HK-2 (cell line): ENCODE measurements at regions not wholly inside any gene's neighbourhood (a gene's known extent, or its start where the extent isn't known, plus 50 kb on each side); places are given as distances from the start of the nearest gene placed in this dataset.

Experiments used
- DNase-seq: peaks from one replicate; pipeline ENCODE4 v3.0.0-alpha.2; 2018; ENCODE audit not compliant: unreplicated experiment

DNA sequence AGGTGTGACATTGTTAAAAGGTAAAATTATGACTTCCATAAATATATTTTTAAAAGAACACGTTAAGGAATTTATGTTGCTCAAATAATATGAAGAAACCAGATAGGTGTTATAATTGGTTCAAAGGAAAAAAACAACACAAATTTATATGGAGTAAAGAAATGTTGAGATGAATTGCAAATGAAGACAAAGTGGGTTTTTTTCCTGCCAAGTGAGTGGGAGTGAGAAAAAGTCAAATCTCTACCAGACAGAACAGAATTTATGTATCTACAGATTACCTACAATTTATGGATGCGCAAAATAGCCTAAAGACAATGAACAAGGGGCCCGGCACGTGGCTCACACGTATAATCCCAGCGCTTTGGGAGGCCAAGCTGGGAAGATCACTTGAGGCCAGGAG lies 159.7 kb upstream of the SLC1A4 start:
- no peak for DNase-seq

DNA sequence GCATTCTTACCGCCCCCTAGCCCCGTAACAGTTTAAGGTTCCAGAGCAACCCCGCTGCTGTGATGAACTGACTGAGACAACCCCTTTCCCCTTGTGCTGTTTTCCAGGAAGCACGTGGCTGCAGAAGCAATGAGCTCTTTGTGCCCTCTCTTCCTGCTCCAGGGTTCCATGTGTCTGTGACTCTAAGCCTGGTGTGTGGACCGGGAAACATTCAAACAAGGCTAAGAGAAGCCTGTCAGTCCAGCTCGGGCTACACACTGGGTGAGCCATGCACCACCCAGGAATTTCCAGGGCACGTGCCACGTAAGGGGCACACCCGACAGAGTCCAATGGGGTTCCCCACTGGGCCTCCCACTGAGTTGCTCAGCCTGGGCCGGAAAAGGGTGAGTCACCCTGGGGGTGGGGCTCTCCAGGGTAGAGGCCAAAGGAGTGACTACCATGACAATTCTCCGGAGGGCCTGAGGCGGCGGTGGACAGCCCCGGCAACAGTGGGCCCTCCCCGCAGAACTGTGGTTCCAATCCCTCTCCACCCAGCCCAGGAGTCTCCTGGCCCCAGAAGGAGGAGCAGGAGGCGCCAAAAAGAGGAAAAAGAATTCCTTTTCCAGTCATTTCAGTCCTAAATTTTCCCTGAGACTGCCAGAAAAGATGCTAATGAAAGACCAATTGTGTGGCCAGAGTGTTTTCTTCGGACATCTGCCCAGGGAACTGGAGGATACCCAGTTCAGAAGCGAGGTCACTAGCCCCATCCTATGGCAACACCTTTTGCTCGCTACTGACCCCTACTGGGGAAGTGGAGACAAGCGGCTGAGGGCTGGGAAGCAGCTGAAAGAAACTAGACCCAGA lies 157.8 kb upstream of the SLC1A4 start:
- peak; percentile 99 for DNase-seq

DNA sequence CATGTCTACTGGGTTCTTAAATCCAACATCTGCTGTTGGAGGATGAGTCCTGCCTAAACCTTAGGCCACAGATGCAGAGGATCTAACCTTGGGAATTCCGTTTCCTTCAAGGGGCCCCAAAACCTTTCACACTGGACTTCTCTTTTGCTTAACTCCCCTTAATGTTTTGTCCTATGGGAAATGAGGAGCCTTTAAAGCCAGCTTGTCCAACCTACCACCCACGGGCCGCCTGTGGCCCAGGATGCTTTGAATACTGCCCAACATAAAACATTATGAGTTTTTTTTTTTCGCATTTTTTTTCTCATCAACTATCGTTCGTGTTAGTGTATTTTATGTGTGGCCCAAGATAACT lies 157.2 kb upstream of the SLC1A4 start:
- DNase-seq = no peak

DNA sequence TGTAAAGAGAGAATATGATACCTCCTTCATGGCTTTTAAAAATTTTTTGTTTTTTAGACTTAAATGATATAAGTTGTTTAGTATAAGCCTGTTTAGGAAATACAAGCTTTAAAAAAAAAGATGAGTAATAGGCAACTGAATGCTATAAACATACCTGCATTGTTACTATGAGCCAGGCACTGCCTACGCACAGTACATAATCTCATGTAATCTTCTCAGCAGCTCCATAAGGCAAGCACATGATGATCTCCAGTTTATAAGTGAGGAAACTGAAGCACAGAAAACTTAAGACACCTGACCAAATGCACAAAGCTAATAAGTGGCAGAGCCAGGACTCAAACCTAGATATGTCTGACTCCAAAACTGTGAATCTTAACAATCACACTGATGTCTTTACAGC lies 156.3 kb upstream of the SLC1A4 start:
- DNase-seq = no peak

GRCh38 chr2:64836566-64836965 lies 152.6 kb upstream of the SLC1A4 start:
- no peak for DNase-seq

DNA sequence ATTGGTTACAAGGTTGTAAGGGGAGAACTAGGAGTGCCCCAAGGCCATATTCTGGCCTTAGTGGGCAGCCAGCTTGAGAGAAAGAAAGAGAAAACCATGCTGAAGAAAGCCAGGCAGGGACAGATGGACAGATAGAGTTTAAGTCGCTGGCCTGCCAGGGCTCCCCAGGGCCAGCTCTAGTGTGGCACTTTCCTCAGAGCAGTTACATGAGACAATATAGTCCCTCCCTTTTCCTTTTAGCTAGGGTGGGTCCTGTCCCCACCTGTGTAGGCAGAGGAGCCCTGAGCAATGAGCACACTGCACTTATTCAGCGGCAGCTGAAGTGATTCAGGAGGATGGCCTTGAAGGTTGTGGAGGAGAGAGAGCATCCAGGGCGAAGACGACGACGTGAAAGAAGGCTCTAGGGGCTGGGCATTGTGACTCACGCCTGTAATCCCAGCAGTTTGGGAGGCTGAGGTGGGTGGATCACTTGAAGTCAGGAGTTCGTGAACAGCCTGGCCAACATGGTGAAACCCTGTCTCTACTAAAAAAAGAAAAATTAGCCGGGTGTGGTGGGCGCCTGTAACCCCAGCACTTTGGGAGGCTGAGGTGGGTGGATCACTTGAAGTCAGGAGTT lies 152.0 kb upstream of the SLC1A4 start:
- DNase-seq = peak; percentile 73

- DNase-seq = peak; percentile 75
These were observed 151.1 kb upstream of the SLC1A4 start for GRCh38 chr2:64837925-64838641.

GRCh38 chr2:64838817-64839216 lies 150.4 kb upstream of the SLC1A4 start:
- DNase-seq = peak; percentile 97

- peak; percentile 66 for DNase-seq
These were observed 149.4 kb upstream of the SLC1A4 start for GRCh38 chr2:64839844-64840243.

- DNase-seq = no peak
These were observed 148.7 kb upstream of the SLC1A4 start for GRCh38 chr2:64840426-64840881.

DNA sequence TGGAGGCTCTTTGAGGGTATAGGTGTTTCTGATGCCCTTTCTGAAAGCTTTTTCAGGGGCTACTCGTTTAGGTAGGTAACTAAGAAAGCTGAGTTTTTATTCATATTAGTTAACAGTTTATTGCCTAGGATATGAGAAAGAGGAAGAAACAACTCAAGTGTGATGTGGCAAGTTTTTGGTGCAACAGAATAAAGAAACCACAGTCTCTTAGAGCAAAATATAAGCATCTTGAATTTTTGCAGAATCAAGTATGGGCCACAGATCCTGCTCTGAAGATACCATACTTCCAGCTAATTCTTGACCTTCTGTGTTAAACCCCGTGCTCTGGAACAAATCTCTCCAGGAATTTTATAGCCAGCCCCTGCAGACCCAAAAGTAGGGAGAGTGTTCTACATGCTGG lies 147.7 kb upstream of the SLC1A4 start:
- no peak for DNase-seq

DNA sequence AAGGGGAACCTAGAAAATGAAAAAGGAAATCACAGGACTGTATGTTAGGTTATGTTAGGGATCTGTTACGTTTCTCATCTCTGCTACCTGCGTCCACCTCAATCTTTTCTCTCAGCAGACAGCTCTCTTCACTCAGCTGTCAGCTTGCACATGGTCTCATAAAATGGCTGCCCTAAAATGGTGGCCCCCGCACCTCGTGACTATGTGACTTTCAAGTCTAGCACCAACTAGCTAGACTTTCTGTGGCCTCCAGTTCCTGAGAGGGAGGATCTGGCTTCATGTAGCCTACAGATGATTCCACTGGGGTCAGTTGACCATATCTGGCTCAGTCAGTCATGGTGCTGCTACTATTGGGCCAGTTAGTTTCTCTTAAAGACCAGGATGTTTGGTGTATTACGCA lies 147.2 kb upstream of the SLC1A4 start:
- DNase-seq = no peak

GRCh38 chr2:64844087-64844486 lies 145.1 kb upstream of the SLC1A4 start:
- DNase-seq = no peak

DNA sequence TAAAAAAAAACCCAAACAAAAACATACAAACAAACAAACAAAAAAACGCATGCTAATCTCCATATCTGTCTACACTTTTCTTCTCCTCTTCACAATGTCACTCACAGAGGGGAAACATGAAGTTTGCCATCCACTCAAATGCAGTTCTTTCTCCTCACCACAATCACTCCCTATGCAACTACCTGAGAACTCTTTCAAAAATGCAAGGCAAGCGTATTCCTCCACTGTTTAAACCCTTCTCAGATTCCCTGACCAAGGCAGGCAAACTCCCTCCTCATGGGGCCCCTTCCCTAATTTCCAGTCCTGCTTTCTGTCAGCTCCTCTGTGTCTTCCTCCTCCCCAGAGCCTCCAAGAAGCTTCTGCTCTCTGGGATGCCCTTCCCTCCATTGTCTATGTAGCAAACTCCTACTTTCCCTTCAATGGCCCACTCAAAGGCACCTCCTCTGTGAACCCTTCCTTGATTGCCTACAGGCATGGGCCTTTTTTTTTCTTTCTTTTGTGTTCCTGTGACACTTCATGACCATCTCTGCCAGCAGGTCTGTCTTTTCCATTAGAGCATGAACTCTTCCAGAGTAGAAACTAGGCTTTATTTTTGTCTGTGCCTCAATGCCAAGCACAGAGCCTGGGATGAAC lies 143.8 kb upstream of the SLC1A4 start:
- no peak for DNase-seq

DNA sequence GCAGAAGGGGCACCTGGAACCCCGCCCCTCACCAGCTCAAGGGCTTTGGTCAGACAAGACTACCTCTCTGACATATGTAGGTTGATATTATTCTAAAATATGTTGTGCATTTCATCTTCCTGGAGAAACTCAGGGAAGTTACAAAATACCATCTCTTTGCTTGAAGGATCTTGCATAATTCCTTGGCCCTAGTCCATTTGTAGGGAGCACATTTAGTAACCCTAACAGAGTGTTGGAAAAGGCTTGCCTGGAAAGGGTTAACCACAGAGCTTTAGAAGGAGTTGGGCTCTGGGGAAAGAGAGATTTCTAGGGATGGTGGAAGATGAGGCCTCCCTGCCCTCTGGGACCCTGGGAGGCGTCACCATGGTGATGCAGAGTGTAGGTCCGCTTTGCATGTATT lies 143.0 kb upstream of the SLC1A4 start:
- DNase-seq = no peak

DNA sequence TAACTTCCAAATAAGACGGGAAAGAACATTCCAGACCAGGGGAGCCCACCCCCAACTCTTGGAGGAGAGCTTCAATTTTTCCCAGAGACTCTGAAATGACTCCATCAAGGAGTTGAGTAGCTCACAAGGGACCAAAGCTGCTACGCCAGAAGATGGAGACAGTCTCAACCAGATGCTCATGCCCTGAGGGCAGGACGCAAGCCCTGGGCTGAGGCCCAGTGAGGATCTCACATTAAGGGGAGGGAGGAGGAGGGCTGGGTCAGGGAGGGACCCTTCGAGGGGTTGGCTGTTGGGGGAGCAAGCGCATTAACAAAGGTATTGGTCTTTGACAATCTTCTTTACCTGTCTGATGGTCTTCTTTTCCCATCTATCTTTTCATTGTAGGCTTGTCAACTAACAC lies 141.3 kb upstream of the SLC1A4 start:
- no peak for DNase-seq

GRCh38 chr2:64848363-64848762 lies 140.8 kb upstream of the SLC1A4 start:
- DNase-seq = no peak

DNA sequence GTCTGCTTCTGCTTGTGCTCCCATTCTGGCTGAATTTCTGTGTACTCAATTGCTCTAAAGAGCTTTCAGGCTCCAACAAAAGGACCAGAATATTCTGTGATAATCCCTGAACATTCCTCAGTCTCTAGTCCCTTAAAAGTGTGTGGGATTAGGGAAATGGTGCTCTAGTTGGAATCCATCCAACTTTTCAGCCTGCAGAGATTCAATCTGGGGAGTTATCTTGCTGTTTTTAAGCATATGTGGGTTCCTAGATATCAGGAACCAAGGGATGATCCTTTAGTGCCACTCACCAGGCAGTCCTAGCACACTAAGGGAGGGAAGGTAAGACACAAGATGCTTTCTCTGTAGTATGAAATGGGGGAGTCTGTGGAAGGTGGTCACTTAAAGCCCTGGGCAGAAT lies 140.3 kb upstream of the SLC1A4 start:
- DNase-seq = no peak

DNA sequence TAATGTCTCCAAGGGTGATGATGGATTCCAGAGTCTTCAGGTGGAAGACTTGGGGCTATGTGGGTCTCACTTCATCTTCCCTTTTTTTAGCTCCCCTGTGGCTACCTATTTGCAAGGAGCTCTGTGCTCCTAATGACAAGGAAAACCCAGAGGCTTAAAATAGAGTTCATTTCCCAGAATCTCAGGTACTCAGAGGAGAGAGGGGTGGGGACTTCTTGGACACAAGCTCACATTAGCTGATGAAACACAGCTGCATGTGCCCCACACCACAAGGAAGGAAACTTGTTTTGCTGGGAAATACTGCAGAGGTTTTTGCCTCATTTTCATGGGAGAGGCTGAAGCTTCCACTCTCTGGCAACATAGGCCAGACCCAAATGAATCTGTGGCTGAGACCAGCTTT lies 138.6 kb upstream of the SLC1A4 start:
- no peak for DNase-seq

DNA sequence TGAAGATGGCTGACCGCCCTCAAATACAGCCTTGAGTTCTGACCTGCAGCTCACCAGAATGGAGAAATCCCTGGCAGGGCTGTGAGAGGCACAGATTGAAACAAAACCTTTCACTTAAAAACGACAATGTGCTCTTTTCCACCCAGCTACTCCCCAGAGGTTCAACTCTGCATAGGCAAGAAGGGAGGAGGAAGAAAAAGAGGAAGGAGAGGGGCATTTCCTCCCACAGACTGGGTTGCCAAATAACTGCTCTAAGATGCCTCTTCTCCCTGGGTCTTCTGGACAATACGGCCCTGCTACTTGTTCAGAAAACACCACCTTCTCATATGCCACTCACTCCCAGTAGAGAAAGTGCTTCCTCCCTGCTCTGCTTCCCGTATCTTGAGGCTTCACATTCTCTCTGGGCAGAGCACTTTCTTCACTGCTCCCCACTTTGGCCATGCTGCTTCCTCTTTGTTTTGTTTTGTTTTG lies 136.4 kb upstream of the SLC1A4 start:
- DNase-seq = no peak

DNA sequence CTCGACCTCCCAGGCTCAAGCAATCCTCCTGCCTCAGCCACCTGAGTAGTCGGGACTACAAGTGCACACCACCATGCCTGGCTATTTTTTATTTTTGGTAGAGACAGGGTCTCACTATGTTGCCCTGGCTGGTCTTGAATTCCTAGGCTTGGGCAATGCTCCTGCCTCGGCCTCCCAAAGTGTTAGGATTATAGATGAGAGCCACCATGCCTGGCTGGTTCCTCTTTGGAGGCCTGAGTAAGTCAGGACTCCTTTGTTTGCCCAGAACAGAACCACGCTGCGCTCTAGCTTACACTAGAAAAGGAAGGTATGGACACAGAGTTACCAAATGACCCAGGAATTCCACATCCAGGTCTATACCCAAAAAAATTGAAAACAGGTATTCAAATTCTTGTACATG lies 135.9 kb upstream of the SLC1A4 start:
- no peak for DNase-seq

DNA sequence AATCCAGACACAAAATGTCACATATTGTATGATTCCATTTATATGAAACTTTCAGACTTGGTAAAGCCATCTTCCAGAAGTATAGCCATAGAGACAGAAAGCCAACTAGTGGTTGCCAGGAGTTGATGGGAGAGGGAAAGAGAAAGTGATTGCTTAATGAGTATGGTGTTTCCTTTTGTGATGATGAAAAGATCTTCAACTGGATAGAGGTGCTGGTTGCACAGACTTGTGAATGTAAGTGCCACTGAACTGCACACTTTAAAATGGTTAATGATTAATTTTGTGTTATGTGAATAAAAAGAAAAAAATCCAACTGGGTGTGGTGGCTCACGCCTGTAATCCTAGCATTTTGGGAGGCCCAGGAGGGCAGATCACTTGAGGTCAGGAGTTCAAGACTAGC lies 135.3 kb upstream of the SLC1A4 start:
- DNase-seq = no peak
